ENCODE measurements at regions not wholly inside any gene's neighbourhood (a gene's known extent, or its start where the extent isn't known, plus 50 kb on each side); places are given as distances from the start of the nearest gene placed in this dataset.
"Not testable (repeated sequence)": the region's sequence is repeated elsewhere in the genome, so short reads cannot be mapped to it uniquely, and the experiment has no call there.

DNA sequence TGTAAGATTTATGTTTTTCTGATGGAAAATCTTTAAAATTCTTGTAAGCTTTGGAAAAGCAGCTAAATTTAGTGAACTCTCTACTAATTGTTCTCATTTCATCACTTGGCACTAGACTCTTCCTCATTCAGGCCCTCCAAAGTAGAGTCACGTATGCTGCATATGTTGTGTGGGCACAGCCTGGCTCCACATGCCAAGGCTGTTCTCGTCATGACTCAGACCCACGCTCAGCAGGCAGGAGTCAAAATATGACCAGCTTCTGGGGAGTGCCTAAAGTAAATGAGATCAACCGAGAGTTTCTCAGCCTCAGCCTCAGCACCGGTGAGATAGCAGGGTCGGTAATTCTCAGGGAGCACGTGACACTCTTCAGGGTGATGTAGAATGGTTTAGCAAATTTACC, 1672.9 kb downstream of the REEP3 start:
- DNase-seq (ENCODE audit: low read depth in 2 of 2, low spot score in 1 of 2) = no peak

DNA sequence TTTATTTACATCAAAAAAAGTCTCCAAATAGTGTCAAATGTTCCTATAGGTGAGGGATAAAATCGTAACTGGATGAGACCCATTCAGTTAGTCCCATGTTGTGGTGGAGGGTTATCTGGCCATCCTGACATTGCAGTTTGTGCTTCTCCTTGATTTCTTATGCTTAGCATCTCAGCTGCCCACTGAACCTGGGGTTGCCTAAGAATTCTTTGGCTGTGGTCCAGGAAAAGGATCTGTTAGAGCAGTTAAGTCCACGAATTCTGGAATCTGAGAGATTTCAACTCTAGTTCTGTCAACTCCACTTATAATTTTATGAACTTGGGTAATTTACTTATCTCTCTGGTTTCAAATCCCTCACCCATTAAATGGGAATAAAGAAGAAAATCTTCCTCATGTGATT, 1673.4 kb downstream of the REEP3 start:
- no peak for DNase-seq (ENCODE audit: low read depth in 2 of 2, low spot score in 1 of 2)

DNA sequence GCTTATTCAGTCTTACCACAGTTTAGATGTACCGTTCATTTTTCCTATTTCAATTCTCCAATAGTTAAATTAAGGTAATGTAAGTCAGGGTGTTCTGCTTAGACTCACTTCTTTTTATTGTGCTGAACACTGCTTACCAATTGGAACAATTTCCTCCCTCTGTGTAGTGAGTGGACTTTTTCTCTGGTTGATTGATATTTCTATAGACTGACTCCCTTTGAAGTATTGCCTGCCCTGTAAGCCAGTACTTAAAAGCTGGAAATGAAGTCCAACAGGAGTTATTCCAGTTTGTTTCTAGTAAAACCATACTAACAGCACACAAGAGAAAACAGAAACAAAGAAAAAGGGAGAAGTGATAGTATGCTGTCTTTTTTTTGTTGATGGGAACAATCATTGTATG, 1674.9 kb downstream of the REEP3 start:
- DNase-seq (ENCODE audit: low read depth in 2 of 2, low spot score in 1 of 2) = no peak

DNA sequence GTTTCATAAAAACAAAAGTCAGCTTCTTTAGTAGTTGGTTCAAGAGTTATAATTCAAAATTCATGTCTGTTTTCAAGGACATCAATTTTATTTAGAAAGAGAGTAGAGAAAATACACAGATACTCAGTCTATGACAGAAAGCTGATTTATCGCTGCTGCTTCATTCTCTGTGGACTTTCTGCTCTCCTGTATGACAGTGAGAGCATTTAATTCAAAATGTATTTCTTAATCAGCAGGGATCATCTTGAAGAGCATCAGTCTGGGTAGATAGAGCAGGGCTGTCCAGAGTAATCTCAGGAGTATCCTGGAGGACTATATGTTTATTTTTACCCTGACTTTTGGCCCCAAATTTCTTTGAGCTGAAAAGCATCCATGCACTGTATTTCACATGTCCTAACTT, 1676.7 kb downstream of the REEP3 start:
- no peak for DNase-seq (ENCODE audit: low read depth in 2 of 2, low spot score in 1 of 2)

DNA sequence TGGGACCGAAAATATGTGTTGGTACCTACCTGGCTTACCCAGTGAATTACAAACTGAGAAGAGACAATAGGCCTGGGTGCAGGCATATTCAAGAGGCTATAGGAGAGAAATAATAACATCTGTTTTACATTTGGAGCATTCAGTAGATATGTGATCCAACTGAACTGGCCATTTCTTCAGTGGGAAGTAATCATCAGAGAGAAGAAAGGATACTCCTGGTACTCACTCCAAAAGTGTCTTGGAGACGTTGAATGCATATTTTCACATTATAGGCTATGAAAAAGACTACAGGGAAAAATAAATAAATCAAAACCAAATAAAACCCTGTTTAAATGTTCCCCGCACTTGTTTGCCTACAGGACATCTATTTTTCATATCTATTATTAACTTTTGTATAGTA, 1680.3 kb downstream of the REEP3 start:
- no peak for DNase-seq (ENCODE audit: low read depth in 2 of 2, low spot score in 1 of 2)

DNA sequence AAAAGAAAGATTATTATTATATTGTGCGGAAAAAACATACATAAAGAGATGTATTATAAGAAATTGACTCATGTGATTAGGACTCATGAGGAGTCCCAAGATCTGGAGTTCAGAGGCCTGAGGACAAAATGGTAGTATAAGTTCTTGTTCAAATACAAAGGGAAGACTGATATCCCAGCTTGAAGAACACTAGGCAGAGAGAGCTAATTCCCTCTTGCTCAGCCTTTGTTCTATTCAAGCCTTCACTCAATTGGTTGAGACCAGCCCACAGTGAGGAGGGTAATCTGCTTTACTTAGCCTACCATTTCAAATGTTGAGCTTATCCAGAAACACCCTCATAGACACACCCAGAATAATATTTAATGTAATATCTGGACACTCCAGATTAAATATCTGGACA, 1683.8 kb downstream of the REEP3 start:
- DNase-seq (ENCODE audit: low read depth in 2 of 2, low spot score in 1 of 2) = no peak

DNA sequence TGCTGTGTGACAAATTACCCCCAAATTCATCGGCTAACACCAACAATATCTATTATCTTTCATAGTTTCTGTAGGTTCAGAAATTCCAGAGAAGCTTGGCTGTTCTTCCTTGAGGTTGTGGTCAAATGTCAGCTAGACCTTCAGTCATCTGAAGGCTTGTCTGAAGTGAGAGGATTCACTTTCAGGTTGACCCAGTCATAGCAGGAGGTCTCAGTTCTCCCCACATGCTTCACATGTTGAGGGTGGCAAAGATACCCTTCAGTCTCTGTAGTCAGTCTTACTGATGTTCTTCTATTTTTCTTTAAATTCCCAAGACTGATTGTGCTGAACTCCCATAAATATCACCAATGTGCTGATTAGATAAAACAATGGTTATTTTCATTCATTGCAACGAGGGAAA, 1692.0 kb downstream of the REEP3 start:
- DNase-seq (ENCODE audit: low read depth in 2 of 2, low spot score in 1 of 2) = no peak

DNA sequence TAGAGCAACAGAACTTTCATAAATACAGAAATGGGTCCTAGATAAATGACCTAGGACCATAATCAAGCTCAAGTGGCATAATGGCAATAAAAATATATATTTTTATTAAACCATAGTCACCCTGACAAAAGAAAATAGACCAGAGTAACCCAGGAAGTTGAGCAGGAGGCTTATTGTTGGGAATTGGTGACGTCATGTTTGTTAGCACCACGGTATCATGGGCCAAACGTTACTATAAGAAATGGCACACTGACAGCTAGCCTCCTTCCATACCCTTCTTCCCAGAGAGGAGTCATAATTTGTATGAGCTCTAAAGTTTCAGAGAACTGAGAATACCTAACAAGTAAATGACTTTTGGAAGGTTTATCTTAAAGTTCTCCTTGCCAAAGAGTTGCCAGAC, 1698.2 kb downstream of the REEP3 start:
- no peak for DNase-seq (ENCODE audit: low read depth in 2 of 2, low spot score in 1 of 2)

DNA sequence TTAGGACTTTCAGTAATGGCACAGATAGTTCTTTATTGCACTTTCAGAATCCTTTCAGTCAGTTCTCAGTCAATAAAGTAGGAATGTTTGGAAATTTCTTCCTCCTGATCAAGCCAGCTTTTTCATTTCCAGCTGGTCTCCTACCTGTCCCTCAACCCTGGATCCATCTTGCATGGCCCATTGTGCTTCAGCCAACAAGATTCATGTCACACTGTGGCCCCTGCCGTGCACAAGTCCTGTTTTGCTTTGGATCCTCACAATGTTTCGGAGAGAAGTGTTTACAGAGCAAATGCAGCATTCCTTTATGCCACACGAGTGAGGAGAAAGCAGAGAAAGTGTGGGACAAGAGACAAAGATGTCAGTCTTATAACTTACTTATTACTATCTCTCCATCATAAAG, 1694.7 kb upstream of the LRRTM3 start:
- DNase-seq (ENCODE audit: low read depth in 2 of 2, low spot score in 1 of 2) = no peak

DNA sequence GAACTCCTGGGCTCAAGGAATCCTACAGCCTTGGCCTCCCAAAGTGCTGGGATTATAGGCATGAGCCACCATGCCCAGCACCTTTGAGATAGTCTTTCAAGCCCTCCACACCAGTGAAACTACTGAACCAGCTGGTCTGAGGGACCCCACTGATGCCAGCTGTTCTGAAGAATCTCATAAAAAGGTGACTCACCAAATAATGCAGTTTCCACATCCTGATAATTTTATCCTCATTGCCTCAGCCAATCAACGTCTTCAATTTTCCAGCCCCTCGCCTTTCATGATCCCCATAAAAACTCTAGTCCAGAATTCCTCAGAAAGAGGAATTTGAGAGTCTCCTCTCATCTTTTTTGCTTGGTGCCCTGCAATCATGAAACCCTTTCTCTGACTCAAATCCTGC, 1691.6 kb upstream of the LRRTM3 start:
- DNase-seq (ENCODE audit: low read depth in 2 of 2, low spot score in 1 of 2) = no peak

DNA sequence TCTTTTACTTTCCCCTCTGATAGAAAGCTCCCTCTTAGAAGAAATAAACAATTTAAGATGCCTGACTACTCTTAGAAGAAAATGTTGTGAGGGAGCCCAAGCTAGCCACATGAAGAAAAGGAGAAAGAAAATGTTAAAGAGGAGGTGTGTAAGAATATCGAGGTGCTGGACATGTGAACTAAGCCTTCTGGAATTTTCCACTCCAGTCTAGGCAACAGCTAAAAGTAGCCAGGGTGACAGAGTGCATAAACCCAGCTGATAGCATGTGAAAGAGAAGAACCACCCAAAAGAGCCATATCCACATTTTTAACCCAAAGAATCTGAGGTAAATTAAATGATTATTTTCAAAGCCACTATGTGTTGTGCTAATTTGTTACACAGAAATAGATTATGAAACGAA, 1690.6 kb upstream of the LRRTM3 start:
- no peak for DNase-seq (ENCODE audit: low read depth in 2 of 2, low spot score in 1 of 2)

DNA sequence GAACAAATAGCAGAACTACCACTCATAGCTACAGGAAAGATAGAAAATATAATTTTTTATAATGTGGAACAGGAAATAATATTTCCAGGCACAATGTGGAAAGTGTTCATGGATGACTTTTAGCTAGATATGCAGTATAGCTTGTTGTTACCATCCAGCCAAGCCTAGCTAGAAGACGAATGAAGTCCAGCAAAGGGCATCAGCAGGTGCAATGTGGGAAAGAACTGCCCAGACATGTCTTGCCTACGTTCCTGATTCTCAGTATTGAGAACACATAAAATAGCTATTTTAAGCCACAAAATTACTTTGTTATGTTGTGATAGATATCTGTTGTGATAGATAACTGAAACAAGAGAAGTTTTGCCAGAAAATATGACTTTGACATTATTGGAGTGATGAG, 1690.0 kb upstream of the LRRTM3 start:
- no peak for DNase-seq (ENCODE audit: low read depth in 2 of 2, low spot score in 1 of 2)

DNA sequence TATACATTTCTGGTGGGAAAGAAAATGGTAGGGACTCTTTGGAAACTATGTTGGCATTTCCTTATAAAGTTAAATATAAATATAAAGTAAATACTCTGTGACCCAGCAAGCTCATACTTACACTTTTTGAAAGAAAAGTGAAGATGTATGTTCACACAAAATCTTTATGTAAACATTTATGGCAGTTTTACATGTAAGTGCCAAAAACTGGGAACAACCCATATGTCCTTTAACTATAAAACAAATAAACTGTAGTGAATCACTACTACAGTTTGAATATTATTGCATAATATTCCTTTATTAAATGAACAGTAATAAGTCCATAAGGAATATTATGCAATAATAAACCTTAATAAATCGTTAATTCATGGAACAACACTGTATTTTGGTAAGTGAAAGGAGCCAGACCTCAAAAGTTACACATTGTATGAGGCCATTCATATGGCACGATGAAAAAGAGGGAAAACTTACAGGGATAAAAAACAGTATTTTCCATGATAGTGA, 1660.3 kb upstream of the LRRTM3 start:
- DNase-seq (ENCODE audit: low read depth in 2 of 2, low spot score in 1 of 2) = no peak

DNA sequence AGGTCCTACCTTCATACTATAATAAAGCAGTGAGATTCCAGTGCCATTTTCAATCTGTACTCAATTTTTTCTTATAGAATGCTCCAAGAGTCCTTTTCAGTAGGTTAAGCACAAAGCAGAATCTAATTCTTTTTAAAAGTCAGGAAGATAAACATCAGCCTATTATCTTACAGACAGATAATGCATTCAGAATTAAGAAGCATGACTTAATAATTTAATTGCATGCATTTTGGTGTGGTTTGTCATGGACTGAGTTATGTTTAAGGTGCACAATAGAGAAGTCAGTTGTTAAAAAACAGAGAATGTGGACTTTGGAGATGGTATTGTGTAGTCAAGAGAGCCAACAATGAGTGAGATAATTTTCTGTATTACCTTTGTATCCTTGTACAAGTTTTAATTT, 1656.3 kb upstream of the LRRTM3 start:
- DNase-seq (ENCODE audit: low read depth in 2 of 2, low spot score in 1 of 2) = not testable (repeated sequence)

DNA sequence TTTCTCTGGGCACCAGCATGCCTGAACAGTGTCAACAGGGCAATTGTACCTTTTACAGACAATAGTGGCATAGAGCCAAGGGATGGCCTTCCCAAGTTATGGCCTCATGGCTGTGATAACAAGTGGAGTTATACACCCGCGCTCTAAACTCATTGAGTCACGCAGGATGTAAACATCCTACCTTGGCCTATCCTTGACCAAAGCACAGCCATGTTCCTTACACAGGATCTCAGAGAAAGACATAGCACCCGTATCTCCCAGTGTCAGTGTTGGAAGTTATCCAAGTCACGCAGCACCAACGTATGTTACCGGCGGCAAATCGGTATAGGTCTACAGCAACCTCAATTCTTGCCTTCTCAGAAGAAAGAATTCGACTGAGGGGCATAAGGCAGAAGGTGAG, 1654.9 kb upstream of the LRRTM3 start:
- DNase-seq (ENCODE audit: low read depth in 2 of 2, low spot score in 1 of 2) = no peak

DNA sequence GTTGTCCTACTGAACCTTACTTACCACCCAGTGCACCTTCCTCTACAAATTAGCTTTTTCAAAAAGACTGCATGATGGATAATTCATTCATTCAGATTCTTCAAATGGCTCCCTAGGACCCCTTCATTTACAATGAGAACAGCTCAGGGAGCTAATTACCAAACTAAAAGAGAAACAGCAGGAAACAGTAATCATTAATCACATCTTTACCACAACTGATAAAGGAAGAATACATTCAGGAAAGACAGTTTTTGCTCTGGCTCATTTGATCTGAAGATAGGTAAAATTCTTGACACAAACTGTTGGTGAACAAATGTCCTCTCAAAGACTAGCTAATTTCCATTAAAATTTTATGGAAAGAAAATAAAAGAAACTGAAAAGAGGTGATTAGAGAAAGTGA, 1652.7 kb upstream of the LRRTM3 start:
- DNase-seq (ENCODE audit: low read depth in 2 of 2, low spot score in 1 of 2) = no peak

DNA sequence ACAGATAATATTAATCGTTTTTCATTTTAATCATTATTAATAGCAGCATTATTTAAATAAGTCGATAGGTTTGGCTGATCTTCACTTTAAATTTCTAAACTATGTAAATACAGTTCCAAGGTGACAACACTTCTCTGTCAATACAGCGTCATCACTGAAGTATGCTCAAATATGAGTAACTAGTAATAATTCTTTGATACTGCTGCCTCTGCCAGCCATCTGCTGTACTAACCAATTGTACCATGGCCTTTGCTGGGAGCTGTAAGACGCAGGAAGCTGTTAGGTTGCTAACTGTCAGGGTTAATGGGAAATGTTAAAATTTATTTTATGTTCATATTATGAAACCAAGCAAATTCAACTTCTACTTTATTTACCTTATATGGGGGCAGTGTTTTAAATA, 1650.5 kb upstream of the LRRTM3 start:
- no peak for DNase-seq (ENCODE audit: low read depth in 2 of 2, low spot score in 1 of 2)

DNA sequence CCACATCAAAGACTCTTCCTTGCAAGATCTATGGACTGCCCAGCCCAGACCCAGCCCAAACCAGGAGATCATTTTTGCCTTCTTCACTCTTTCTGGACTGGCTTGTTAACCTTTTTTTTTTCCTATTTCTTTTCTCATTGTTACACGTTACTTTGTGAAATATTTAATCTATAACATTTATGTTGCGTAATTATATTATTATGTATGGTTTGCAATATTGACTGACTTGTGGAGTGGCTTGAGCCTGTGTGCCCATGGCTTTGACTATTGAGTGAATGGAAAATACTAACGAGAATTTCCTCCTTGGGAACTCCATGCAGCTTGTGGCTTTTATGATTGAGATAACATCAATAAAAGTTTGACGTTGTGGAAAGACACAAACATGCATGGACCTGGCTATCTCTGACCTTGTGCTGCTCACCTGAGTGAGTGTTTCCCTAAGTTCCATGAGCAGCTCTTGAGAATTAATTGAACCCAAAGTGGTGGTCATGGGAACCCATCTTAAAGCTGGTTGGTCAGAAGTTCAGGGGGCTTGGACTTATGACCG, 1641.3 kb upstream of the LRRTM3 start:
- no peak for DNase-seq (ENCODE audit: low read depth in 2 of 2, low spot score in 1 of 2)

DNA sequence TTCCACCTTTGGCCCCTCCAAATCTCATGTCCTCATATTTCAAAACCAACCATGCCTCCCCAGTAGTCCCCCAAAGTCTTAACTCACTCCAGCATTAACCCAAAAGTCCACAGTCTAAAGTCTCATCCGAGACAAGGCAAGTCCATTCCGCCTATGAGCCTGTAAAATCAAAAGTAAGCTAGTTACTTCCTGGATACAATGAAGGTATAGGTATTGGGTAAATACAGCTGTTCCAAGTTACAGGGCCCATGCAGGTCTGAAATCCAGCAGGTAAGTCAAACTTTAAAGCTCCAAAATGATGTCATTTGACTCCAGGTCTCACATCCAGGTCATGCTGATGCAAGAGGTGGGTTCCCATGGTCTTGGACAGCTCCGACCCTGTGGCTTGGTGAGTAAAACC, 1640.1 kb upstream of the LRRTM3 start:
- not testable (repeated sequence) for DNase-seq (ENCODE audit: low read depth in 2 of 2, low spot score in 1 of 2)

DNA sequence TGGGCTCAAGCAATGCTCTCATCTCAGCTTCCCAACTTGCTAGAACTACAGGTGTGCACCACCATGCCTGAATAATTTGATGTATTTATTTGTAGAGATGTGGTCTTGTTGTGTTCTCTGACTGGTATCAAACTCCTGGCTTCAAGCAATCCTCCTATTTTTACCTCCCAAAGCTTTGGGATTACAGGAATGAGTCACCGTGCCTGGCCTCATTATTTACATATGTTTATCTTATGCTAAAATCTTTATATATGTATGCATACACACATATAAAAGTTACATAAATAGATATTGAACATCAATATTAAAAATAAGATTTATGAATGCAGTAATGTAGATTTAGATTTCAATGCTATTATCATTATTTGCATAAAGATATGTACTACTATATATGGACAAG, 1634.5 kb upstream of the LRRTM3 start:
- no peak for DNase-seq (ENCODE audit: low read depth in 2 of 2, low spot score in 1 of 2)

DNA sequence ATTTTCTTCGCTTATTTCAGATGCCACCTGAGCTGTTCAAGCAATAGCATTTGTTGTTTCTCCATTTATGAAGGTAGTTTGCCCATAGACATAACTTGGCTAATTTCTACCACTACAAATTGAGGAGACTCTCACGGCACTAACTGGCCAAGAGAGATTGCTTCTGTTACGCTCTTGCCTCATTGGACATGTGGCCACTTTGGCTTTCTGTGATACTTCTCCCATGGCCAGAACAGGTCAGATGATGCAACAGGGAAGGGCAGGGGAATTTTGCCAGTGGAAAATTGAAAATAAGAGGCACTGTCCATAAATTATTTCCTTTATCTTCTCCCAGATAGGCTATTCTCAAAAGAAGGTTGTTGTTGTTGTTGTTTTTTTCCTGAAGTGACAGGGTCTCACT, 1633.3 kb upstream of the LRRTM3 start:
- DNase-seq (ENCODE audit: low read depth in 2 of 2, low spot score in 1 of 2) = no peak

DNA sequence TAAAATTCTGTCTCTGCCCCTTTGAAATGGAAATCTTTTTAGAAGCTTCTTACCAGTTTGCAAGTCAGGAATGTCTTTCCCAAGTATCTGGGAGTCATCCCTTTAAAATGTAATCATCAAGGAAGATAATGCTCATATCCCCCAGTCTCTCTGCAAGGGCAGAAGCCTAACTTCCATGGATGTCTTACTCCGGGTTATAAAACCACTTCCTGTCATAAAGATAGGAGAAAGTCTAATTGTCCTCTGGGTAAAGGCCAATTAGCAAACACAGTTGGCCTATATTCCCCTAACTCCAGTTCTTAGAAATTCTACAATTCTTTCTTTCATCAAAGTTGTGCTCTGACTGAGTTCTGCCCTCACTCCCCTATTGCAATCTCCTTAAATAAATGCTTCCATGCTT, 1631.5 kb upstream of the LRRTM3 start:
- DNase-seq (ENCODE audit: low read depth in 2 of 2, low spot score in 1 of 2) = no peak

DNA sequence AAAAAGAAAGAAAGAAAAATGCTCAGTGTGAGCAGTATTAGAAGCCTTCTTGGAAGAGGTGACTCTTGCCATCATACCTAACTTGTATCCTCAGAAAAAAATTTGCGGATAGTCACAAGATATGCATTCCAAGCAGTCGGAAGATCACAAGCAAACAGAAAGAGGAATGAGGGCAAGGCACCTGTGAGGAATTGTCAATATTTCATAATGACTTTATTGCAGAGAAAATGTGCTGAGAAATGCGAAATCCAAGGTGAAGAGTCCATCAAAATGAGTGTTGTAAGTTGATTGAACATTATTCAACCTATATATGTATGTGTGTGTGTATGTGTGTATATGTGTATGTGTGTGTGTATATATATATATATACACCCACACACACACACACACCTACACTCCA, 1624.7 kb upstream of the LRRTM3 start:
- DNase-seq (ENCODE audit: low read depth in 2 of 2, low spot score in 1 of 2) = no peak

DNA sequence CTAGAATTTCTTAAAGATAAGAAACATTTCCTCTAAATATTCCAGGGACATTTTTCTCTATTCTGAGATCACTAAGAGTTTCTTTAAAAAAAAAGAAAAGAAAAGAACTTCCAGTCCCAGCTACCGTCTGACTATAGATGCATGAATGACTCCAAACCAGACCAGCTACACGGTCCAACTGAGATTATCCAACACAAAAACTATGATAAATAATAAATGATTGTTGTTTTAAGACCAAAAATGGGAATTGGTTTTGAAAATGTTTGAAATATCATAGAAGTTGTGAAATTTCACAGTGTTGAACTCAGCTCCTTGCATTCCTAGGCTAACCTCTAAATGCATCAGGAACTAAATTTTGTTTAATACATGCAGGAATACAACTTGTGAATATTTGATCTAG, 1619.6 kb upstream of the LRRTM3 start:
- no peak for DNase-seq (ENCODE audit: low read depth in 2 of 2, low spot score in 1 of 2)

Data from stimulated activated CD8-positive, alpha-beta memory T cell treated with anti-CD3 and anti-CD28 coated beads, Interleukin-4, amount 100 ng/mL, for 1 hour (primary cell).